Myocyte (in vitro differentiated cells): ENCODE measurements at regions not wholly inside any gene's neighbourhood (a gene's known extent, or its start where the extent isn't known, plus 50 kb on each side); places are given as distances from the start of the nearest gene placed in this dataset.
A peak's percentile ranks its signal among the peaks of the same experiment; 100 is the strongest.

Experiments used
- DNase-seq: peaks from one replicate; pipeline ENCODE4 v3.0.0-alpha.2; 2012; ENCODE audit warnings: low read depth

GRCh38 chr2:71872466-71873051 lies 275.1 kb downstream of the CYP26B1 start:
- DNase-seq = no peak

- no peak for DNase-seq
Observed at GRCh38 chr2:71865391-71865965, 282.2 kb downstream of the CYP26B1 start.

- DNase-seq = peak; percentile 36
Observed at GRCh38 chr2:71864085-71864484, 283.6 kb downstream of the CYP26B1 start.

GRCh38 chr2:71863396-71863795 lies 284.3 kb downstream of the CYP26B1 start:
- no peak for DNase-seq

- no peak for DNase-seq
Observed at GRCh38 chr2:71862921-71863320, 284.7 kb downstream of the CYP26B1 start.

GRCh38 chr2:71861186-71862160 lies 286.2 kb downstream of the CYP26B1 start:
- DNase-seq = no peak

- DNase-seq = no peak
Observed at GRCh38 chr2:71860381-71860926, 287.2 kb downstream of the CYP26B1 start.

- no peak for DNase-seq
Observed at GRCh38 chr2:71859211-71859847, 288.3 kb downstream of the CYP26B1 start.

- DNase-seq = no peak
Observed at GRCh38 chr2:71858071-71858470, 289.6 kb downstream of the CYP26B1 start.

- DNase-seq = no peak
Observed at GRCh38 chr2:71857636-71858035, 290.0 kb downstream of the CYP26B1 start.

- DNase-seq = peak; percentile 40
Observed at GRCh38 chr2:71856773-71857525, 290.7 kb downstream of the CYP26B1 start.

GRCh38 chr2:71853858-71854257 lies 293.8 kb downstream of the CYP26B1 start:
- DNase-seq = peak; percentile 73

GRCh38 chr2:71852141-71852711 lies 295.4 kb downstream of the CYP26B1 start:
- DNase-seq = no peak

GRCh38 chr2:71851094-71851750 lies 296.4 kb downstream of the CYP26B1 start:
- DNase-seq = no peak

GRCh38 chr2:71850306-71850801 lies 297.3 kb downstream of the CYP26B1 start:
- DNase-seq = no peak

- DNase-seq = no peak
Observed at GRCh38 chr2:71849607-71850305, 297.9 kb downstream of the CYP26B1 start.

- no peak for DNase-seq
Observed at GRCh38 chr2:71849111-71849510, 298.6 kb downstream of the CYP26B1 start.

GRCh38 chr2:71846669-71847291 lies 300.9 kb downstream of the CYP26B1 start:
- DNase-seq = no peak
